Left renal pelvis (tissue), 4 donors: ENCODE measurements at regions not wholly inside any gene's neighbourhood (a gene's known extent, or its start where the extent isn't known, plus 50 kb on each side); places are given as distances from the start of the nearest gene placed in this dataset.

Experiments
- DNase-seq, 4 donors: peaks; one replicate each; pipeline ENCODE4 v3.0.0-alpha.2; 2013; ENCODE audit warnings: low read depth in 4 of 4, low spot score in 3 of 4

GRCh38 chr3:178233371-178234071 lies 302.7 kb upstream of the KCNMB2 start:
- DNase-seq, result no peak

- no peak for DNase-seq
Measured at GRCh38 chr3:178236555-178237277, 299.5 kb upstream of the KCNMB2 start.

- DNase-seq, result no peak
Measured at GRCh38 chr3:178238179-178238578, 298.1 kb upstream of the KCNMB2 start.

- DNase-seq, result no peak
Measured at GRCh38 chr3:178244733-178245709, 291.2 kb upstream of the KCNMB2 start.

GRCh38 chr3:178246004-178246403 lies 290.2 kb upstream of the KCNMB2 start:
- DNase-seq, result no peak

GRCh38 chr3:178255315-178255714 lies 280.9 kb upstream of the KCNMB2 start:
- DNase-seq, result no peak

GRCh38 chr3:178257491-178257890 lies 278.7 kb upstream of the KCNMB2 start:
- DNase-seq, result no peak

- no peak for DNase-seq
Measured at GRCh38 chr3:178258121-178258520, 278.1 kb upstream of the KCNMB2 start.

GRCh38 chr3:178259703-178260102 lies 276.5 kb upstream of the KCNMB2 start:
- no peak for DNase-seq

GRCh38 chr3:178260887-178261565 lies 275.2 kb upstream of the KCNMB2 start:
- peak in 1 of 4 donors; percentile 5 for DNase-seq

- no peak for DNase-seq
Measured at GRCh38 chr3:178263236-178263916, 272.9 kb upstream of the KCNMB2 start.

GRCh38 chr3:178267158-178267844 lies 268.9 kb upstream of the KCNMB2 start:
- no peak for DNase-seq

- DNase-seq, result no peak
Measured at GRCh38 chr3:178270838-178271237, 265.4 kb upstream of the KCNMB2 start.

- no peak for DNase-seq
Measured at GRCh38 chr3:178271740-178272387, 264.4 kb upstream of the KCNMB2 start.

GRCh38 chr3:178272841-178273240 lies 263.4 kb upstream of the KCNMB2 start:
- no peak for DNase-seq

- no peak for DNase-seq
Measured at GRCh38 chr3:178274711-178275110, 261.5 kb upstream of the KCNMB2 start.

GRCh38 chr3:178275311-178275710 lies 260.9 kb upstream of the KCNMB2 start:
- no peak for DNase-seq

- no peak for DNase-seq
Measured at GRCh38 chr3:178275793-178276192, 260.4 kb upstream of the KCNMB2 start.

GRCh38 chr3:178277605-178278004 lies 258.6 kb upstream of the KCNMB2 start:
- DNase-seq, result no peak
